Peyer's patch (tissue), 4 donors: ENCODE measurements at regions not wholly inside any gene's neighbourhood (a gene's known extent, or its start where the extent isn't known, plus 50 kb on each side); places are given as distances from the start of the nearest gene placed in this dataset.

Source experiments
- DNase-seq, 3 donors: peaks; one replicate each; pipeline ENCODE4 v3.0.0-alpha.2; 2017 to 2019
- H3K27ac ChIP-seq, 4 donors: fragments of 200-600 bp; sonication (generic); one replicate each; pipeline ENCODE4 v1.5.1; 2016 to 2019
- H3K27me3 ChIP-seq, 2 donors: fragments of 200-600 bp; sonication (generic); one replicate each; pipeline ENCODE4 v1.5.1; 2019
- H3K36me3 ChIP-seq, 3 donors: fragments of 200-600 bp; sonication (generic); one replicate each; pipeline ENCODE4 v1.5.1; 2016 to 2019
- H3K4me1 ChIP-seq, 4 donors: fragments of 200-600 bp; sonication (generic); one replicate each; pipeline ENCODE4 v1.5.1; 2016 to 2019
- H3K4me3 ChIP-seq, 4 donors: fragments of 200-600 bp; sonication (generic); 1 replicate in 3 of 4; 2 replicates in 1 of 4; pipeline ENCODE4 v1.5.1; 2016 to 2019; ENCODE audit warnings: mild to moderate bottlenecking in 1 of 4
- H3K9me3 ChIP-seq, 4 donors: fragments of 200-600 bp; sonication (generic); one replicate each; pipeline ENCODE4 v1.5.1; 2016 to 2019; ENCODE audit warnings: mild to moderate bottlenecking in 1 of 4
- CTCF ChIP-seq, 6 experiments: fragments of 450-650 bp in 4 of 6; fragments of 200-600 bp in 2 of 6; sonication (generic) in 1 of 6; IDR thresholded peaks; one replicate each; pipeline ENCODE4 v1.5.1; 2017 to 2019; ENCODE audit warnings: antibody characterized with exemption in 6 of 6, mild to moderate bottlenecking in 3 of 6, moderate library complexity in 1 of 6
- POLR2A ChIP-seq, 2 donors: fragments of 450-650 bp; IDR thresholded peaks; one replicate each; pipeline ENCODE4 v1.5.1; 2017; ENCODE audit warnings: antibody characterized with exemption in 2 of 2, mild to moderate bottlenecking in 2 of 2, moderate library complexity in 2 of 2

DNA sequence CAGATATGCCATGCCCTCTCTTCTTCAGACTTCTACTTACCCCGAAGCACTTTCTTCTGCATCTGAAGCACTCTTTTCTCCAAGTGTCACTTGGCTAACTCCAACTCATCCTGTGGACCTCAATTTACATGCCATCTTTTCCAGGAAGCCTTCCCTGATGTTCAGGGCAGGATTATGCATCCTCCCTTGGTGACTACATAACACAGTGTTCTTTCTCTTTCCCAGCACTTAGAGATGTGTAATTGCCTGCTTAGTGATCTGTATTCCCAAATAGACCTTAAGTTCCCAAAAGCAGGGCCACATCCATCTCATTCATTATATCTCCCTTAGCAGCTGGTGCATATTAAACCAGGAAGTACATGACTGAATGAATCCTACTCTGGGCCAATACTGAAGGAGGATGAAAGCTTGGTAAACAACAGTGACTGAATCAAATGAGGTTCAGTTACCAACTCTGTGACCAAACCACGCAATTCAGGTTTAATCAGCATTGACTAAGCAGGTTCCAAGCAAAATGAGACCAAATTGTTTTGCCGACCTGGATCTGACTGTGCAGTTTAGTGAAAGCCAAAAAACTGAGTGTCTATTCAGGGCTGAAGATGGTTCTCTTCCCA, 121.4 kb upstream of the TCF21 start:
- Histone ChIP-seq H3K36me3 (no peaks in the 10 kb centered on the region), H3K4me3 (no peak overlapping the region), H3K27me3 (no peaks in the 10 kb centered on the region), H3K9me3 (no peaks in the 10 kb centered on the region), H3K4me1 (no peaks in the 10 kb centered on the region), H3K27ac (no peak overlapping the region)
- TF ChIP-seq POLR2A (IDR thresholded peaks at IDR 0.05): no peak
- DNase-seq: no peak

GRCh38 chr6:133768656-133769295, 120.1 kb upstream of the TCF21 start:
- Histone ChIP-seq H3K4me3 (no peak overlapping the region), H3K36me3 (no peaks in the 10 kb centered on the region), H3K27ac (no peak overlapping the region), H3K27me3 (no peaks in the 10 kb centered on the region), H3K4me1 (no peaks in the 10 kb centered on the region), H3K9me3 (no peaks in the 10 kb centered on the region)
- TF ChIP-seq CTCF (IDR thresholded peaks at IDR 0.05) (no peak), POLR2A (IDR thresholded peaks at IDR 0.05) (no peak)
- DNase-seq: peak in 1 of 3 donors; percentile 49

GRCh38 chr6:133769463-133769862, 119.5 kb upstream of the TCF21 start:
- H3K27me3 ChIP-seq: no peaks in the 10 kb centered on the region
- H3K4me1 ChIP-seq: no peaks in the 10 kb centered on the region
- no peaks in the 10 kb centered on the region for H3K36me3 ChIP-seq
- no peak for TF ChIP-seq POLR2A (IDR thresholded peaks at IDR 0.05)
- TF ChIP-seq CTCF (IDR thresholded peaks at IDR 0.05): no peak
- no peak for DNase-seq
- no peaks in the 10 kb centered on the region for H3K9me3 ChIP-seq
- H3K4me3 ChIP-seq: no peak overlapping the region
- H3K27ac ChIP-seq: no peak overlapping the region

DNA sequence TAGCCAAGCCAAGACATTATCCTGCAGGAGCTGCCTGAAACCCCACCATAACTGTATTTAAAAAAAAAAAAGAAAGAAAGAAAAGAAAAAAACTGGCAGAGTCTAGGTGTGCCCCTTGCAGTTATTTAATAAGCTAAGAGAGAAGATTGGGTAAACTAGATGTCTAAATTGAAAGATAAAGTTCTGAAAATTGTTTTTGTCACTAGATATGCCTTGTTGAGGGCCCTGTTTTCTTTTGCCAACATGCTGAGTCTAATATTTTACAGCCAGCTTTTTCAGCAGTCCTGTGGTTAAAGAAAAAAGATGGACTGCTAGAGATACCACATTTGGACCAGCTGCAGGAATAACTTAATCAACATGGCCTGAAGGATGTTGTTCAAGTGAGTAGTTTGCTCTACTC, 116.3 kb upstream of the TCF21 start:
- Histone ChIP-seq H3K27ac (no peak overlapping the region), H3K27me3 (no peaks in the 10 kb centered on the region), H3K9me3 (no peaks in the 10 kb centered on the region), H3K4me1 (no peaks in the 10 kb centered on the region), H3K36me3 (no peaks in the 10 kb centered on the region), H3K4me3 (no peak overlapping the region)
- DNase-seq: no peak
- no peak for TF ChIP-seq POLR2A (IDR thresholded peaks at IDR 0.05)
- TF ChIP-seq CTCF (IDR thresholded peaks at IDR 0.05): no peak

- H3K27me3 ChIP-seq: no peaks in the 10 kb centered on the region
- H3K4me1 ChIP-seq: no peaks in the 10 kb centered on the region
- no peak overlapping the region for H3K4me3 ChIP-seq
- no peak overlapping the region for H3K27ac ChIP-seq
- no peak for TF ChIP-seq CTCF (IDR thresholded peaks at IDR 0.05)
- no peak for TF ChIP-seq POLR2A (IDR thresholded peaks at IDR 0.05)
- H3K36me3 ChIP-seq: no peaks in the 10 kb centered on the region
- no peaks in the 10 kb centered on the region for H3K9me3 ChIP-seq
- no peak for DNase-seq
Measured at GRCh38 chr6:133773776-133774175, 115.1 kb upstream of the TCF21 start.

DNA sequence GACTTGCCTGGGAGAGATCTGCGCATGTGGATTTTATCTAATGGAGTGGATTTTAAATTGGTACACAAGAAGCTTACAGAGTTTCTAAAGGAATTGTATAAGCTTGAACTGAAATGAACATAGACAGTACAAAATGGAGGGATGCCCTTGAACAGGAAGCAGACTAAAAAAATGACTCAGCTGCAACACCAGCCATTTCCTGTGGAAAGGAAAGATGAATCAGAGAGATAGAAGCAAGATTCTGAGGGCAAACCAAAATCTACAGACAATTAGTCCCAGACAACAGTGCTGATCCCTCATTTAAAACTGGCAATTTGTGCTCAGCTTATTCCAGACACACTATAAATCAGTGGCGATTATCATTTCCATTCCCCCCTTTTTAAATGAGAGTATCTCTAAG, 114.6 kb upstream of the TCF21 start:
- TF ChIP-seq CTCF (IDR thresholded peaks at IDR 0.05) (no peak), POLR2A (IDR thresholded peaks at IDR 0.05) (no peak)
- no peak for DNase-seq
- Histone ChIP-seq H3K4me1 (no peaks in the 10 kb centered on the region), H3K4me3 (no peak overlapping the region), H3K27me3 (no peaks in the 10 kb centered on the region), H3K36me3 (no peaks in the 10 kb centered on the region), H3K9me3 (no peaks in the 10 kb centered on the region), H3K27ac (no peak overlapping the region)
